D341Med (cell line): ENCODE measurements at regions not wholly inside any gene's neighbourhood (a gene's known extent, or its start where the extent isn't known, plus 50 kb on each side); places are given as distances from the start of the nearest gene placed in this dataset.

ENCODE experiments used
- DNase-seq: peaks from one replicate; pipeline ENCODE4 v3.0.0; 2012; ENCODE audit warnings: low spot score

GRCh38 chrX:8869812-8870211, 68.6 kb upstream of the FAM9A start:
- no peak for DNase-seq

- no peak for DNase-seq
Observed at GRCh38 chrX:8868906-8869305, 67.7 kb upstream of the FAM9A start.

- no peak for DNase-seq
Observed at GRCh38 chrX:8868070-8868773, 67.0 kb upstream of the FAM9A start.

- no peak for DNase-seq
Observed at GRCh38 chrX:8867406-8867805, 66.2 kb upstream of the FAM9A start.

- DNase-seq: no peak
Observed at GRCh38 chrX:8864161-8864560, 63.0 kb upstream of the FAM9A start.

- DNase-seq: no peak
Observed at GRCh38 chrX:8861908-8862307, 60.7 kb upstream of the FAM9A start.

GRCh38 chrX:8851231-8851886, 50.2 kb upstream of the FAM9A start:
- DNase-seq: no peak
